ENCODE measurements at regions not wholly inside any gene's neighbourhood (a gene's known extent, or its start where the extent isn't known, plus 50 kb on each side); places are given as distances from the start of the nearest gene placed in this dataset.

- DNase-seq (ENCODE audit: low read depth in 1 of 2, low spot score in 1 of 2) (no peak), FAIRE-seq (no peak), ATAC-seq (0 out of 6 replicates have a peak, but pooled peaks of 1 of the 2 experiments have one; percentile 13)
- ChIA-PET POLR2A (no interaction called here), CTCF (no interaction called here)
- Histone ChIP-seq H3K4me3 (no peak overlapping the region), H3K9me3 (no peaks in the 10 kb centered on the region), H3K4me1 (peaks cover 18% of the 10 kb centered on the region), H3K27ac (no peak overlapping the region), H3K4me2 (no peak overlapping the region)
- 94% methylated on average over 9 of the region's 9 CpGs for WGBS (ENCODE audit: missing lambda C conversion rate)
- TF ChIP-seq POLR2A (IDR thresholded peaks at IDR 0.05; ENCODE audit: low read length) = no peak
- TF ChIP-seq KDM1A (IDR thresholded peaks at IDR 0.05; ENCODE audit: low read depth) = no peak
- no peak for TF ChIP-seq EHMT2 (IDR thresholded peaks at IDR 0.05; ENCODE audit: low read depth)
- TF ChIP-seq HDAC2 (IDR thresholded peaks at IDR 0.05) = no peak
- no peak for TF ChIP-seq GATA3 (IDR thresholded peaks at IDR 0.05; ENCODE audit: borderline replicate concordance)
- no peak for TF ChIP-seq MYC (IDR thresholded peaks at IDR 0.05; ENCODE audit: borderline replicate concordance, low read length)
- TF ChIP-seq, protein P1, sequence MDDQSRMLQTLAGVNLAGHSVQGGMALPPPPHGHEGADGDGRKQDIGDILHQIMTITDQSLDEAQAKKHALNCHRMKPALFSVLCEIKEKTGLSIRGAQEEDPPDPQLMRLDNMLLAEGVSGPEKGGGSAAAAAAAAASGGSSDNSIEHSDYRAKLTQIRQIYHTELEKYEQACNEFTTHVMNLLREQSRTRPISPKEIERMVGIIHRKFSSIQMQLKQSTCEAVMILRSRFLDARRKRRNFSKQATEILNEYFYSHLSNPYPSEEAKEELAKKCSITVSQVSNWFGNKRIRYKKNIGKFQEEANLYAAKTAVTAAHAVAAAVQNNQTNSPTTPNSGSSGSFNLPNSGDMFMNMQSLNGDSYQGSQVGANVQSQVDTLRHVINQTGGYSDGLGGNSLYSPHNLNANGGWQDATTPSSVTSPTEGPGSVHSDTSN (IDR thresholded peaks at IDR 0.05) = no peak
- TF ChIP-seq FOSB (CRISPR knock-in tag; IDR thresholded peaks at IDR 0.05) = no peak
- TF ChIP-seq ZC3H11A (IDR thresholded peaks at IDR 0.05) = no peak
- TF ChIP-seq ESRRA (IDR thresholded peaks at IDR 0.05; ENCODE audit: borderline replicate concordance, low read length) = no peak
- no peak for TF ChIP-seq RAD21 (conservative IDR thresholded peaks at IDR 0.05 in 1 of 2, IDR thresholded peaks at IDR 0.05 in 1 of 2)
- no peak for TF ChIP-seq RARB (CRISPR knock-in tag; IDR thresholded peaks at IDR 0.05)
- no peak for TF ChIP-seq HOXA7 (CRISPR knock-in tag; IDR thresholded peaks at IDR 0.05)
- no peak for TF ChIP-seq TP53 (CRISPR knock-in tag; IDR thresholded peaks at IDR 0.05)
- no peak for TF ChIP-seq FOSL2 (IDR thresholded peaks at IDR 0.05)
- no peak for TF ChIP-seq FOSL2 (CRISPR knock-in tag; IDR thresholded peaks at IDR 0.05)
- no peak for TF ChIP-seq CEBPB (IDR thresholded peaks at IDR 0.05)
- no peak for TF ChIP-seq POLR2AphosphoS2 (conservative IDR thresholded peaks at IDR 0.05; ENCODE audit: low read length)
- TF ChIP-seq PHF8 (IDR thresholded peaks at IDR 0.05; ENCODE audit: borderline replicate concordance, low read depth) = no peak
Measured at GRCh38 chr12:116635487-116635886, 76.3 kb downstream of the MAP1LC3B2 start.

- CTCF ChIA-PET = interaction anchor here (0.8 to 1.7 kb wide), 4 partner anchors 11 to 75 kb away, joined by 4 read pairs; no protein-coding TSS in a partner anchor
- Histone ChIP-seq H3K27ac (no peak overlapping the region), H3K4me1 (peaks cover 24% of the 10 kb centered on the region), H3K4me2 (no peak overlapping the region), H3K9me3 (no peaks in the 10 kb centered on the region), H3K4me3 (no peak overlapping the region)
- no peak for TF ChIP-seq RNF2 (IDR thresholded peaks at IDR 0.05; ENCODE audit: borderline replicate concordance, low read depth)
- TF ChIP-seq, protein P1 (IDR thresholded peaks at IDR 0.05) = no peak
- TF ChIP-seq TP53 (CRISPR knock-in tag; IDR thresholded peaks at IDR 0.05) = no peak
- no peak for TF ChIP-seq HOXA7 (CRISPR knock-in tag; IDR thresholded peaks at IDR 0.05)
- TF ChIP-seq BHLHE40 (IDR thresholded peaks at IDR 0.05; ENCODE audit: low read depth, low read length) = no peak
- TF ChIP-seq KDM1A (IDR thresholded peaks at IDR 0.05; ENCODE audit: low read depth) = no peak
- no peak for TF ChIP-seq FOSB (CRISPR knock-in tag; IDR thresholded peaks at IDR 0.05)
- no peak for TF ChIP-seq FOSL2 (IDR thresholded peaks at IDR 0.05)
- TF ChIP-seq FOSL2 (CRISPR knock-in tag; IDR thresholded peaks at IDR 0.05) = no peak
- no peak for TF ChIP-seq ZSCAN20 (CRISPR knock-in tag; IDR thresholded peaks at IDR 0.05)
- TF ChIP-seq EHMT2 (IDR thresholded peaks at IDR 0.05; ENCODE audit: low read depth) = no peak
- no peak for TF ChIP-seq NR3C1 (IDR thresholded peaks at IDR 0.05)
- no peak for TF ChIP-seq CBX2 (IDR thresholded peaks at IDR 0.05; ENCODE audit: borderline replicate concordance, low read depth)
- no peak for TF ChIP-seq NFE2L2 (conservative IDR thresholded peaks at IDR 0.05; ENCODE audit: low read length)
- no peak for TF ChIP-seq RCOR1 (IDR thresholded peaks at IDR 0.05; ENCODE audit: low read depth, low read length)
- 65% methylated on average over 5 of the region's 5 CpGs for WGBS (ENCODE audit: missing lambda C conversion rate)
- DNase-seq (ENCODE audit: low read depth in 1 of 2, low spot score in 1 of 2) (no peak), ATAC-seq (no peak), FAIRE-seq (no peak)
- POLR2A ChIA-PET = no interaction called here
Measured at GRCh38 chr12:116633476-116633875, 74.3 kb downstream of the MAP1LC3B2 start.
